ENCODE measurements at regions not wholly inside any gene's neighbourhood (a gene's known extent, or its start where the extent isn't known, plus 50 kb on each side); places are given as distances from the start of the nearest gene placed in this dataset.

DNA sequence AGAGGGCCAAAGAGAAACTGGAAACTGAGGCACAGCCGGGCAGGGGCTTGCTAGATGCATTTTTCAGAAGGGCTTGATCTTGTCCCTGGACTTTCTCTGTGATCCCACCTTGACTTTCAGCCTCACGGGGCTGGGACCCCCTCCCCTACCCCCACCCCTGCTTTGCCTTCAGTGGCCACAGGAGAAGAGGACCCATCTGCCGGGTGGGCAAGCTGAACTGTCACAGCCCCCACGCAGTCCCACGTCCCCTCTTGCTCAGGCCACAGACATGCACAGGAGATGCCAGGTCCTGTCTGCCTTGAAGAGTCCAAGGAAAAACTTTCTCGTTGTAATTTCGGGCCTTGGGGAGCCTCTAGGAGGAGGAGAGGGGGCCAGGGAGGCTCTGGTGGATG is 158.9 kb downstream of the KIF26A start (continued):
- TF ChIP-seq, protein P1, sequence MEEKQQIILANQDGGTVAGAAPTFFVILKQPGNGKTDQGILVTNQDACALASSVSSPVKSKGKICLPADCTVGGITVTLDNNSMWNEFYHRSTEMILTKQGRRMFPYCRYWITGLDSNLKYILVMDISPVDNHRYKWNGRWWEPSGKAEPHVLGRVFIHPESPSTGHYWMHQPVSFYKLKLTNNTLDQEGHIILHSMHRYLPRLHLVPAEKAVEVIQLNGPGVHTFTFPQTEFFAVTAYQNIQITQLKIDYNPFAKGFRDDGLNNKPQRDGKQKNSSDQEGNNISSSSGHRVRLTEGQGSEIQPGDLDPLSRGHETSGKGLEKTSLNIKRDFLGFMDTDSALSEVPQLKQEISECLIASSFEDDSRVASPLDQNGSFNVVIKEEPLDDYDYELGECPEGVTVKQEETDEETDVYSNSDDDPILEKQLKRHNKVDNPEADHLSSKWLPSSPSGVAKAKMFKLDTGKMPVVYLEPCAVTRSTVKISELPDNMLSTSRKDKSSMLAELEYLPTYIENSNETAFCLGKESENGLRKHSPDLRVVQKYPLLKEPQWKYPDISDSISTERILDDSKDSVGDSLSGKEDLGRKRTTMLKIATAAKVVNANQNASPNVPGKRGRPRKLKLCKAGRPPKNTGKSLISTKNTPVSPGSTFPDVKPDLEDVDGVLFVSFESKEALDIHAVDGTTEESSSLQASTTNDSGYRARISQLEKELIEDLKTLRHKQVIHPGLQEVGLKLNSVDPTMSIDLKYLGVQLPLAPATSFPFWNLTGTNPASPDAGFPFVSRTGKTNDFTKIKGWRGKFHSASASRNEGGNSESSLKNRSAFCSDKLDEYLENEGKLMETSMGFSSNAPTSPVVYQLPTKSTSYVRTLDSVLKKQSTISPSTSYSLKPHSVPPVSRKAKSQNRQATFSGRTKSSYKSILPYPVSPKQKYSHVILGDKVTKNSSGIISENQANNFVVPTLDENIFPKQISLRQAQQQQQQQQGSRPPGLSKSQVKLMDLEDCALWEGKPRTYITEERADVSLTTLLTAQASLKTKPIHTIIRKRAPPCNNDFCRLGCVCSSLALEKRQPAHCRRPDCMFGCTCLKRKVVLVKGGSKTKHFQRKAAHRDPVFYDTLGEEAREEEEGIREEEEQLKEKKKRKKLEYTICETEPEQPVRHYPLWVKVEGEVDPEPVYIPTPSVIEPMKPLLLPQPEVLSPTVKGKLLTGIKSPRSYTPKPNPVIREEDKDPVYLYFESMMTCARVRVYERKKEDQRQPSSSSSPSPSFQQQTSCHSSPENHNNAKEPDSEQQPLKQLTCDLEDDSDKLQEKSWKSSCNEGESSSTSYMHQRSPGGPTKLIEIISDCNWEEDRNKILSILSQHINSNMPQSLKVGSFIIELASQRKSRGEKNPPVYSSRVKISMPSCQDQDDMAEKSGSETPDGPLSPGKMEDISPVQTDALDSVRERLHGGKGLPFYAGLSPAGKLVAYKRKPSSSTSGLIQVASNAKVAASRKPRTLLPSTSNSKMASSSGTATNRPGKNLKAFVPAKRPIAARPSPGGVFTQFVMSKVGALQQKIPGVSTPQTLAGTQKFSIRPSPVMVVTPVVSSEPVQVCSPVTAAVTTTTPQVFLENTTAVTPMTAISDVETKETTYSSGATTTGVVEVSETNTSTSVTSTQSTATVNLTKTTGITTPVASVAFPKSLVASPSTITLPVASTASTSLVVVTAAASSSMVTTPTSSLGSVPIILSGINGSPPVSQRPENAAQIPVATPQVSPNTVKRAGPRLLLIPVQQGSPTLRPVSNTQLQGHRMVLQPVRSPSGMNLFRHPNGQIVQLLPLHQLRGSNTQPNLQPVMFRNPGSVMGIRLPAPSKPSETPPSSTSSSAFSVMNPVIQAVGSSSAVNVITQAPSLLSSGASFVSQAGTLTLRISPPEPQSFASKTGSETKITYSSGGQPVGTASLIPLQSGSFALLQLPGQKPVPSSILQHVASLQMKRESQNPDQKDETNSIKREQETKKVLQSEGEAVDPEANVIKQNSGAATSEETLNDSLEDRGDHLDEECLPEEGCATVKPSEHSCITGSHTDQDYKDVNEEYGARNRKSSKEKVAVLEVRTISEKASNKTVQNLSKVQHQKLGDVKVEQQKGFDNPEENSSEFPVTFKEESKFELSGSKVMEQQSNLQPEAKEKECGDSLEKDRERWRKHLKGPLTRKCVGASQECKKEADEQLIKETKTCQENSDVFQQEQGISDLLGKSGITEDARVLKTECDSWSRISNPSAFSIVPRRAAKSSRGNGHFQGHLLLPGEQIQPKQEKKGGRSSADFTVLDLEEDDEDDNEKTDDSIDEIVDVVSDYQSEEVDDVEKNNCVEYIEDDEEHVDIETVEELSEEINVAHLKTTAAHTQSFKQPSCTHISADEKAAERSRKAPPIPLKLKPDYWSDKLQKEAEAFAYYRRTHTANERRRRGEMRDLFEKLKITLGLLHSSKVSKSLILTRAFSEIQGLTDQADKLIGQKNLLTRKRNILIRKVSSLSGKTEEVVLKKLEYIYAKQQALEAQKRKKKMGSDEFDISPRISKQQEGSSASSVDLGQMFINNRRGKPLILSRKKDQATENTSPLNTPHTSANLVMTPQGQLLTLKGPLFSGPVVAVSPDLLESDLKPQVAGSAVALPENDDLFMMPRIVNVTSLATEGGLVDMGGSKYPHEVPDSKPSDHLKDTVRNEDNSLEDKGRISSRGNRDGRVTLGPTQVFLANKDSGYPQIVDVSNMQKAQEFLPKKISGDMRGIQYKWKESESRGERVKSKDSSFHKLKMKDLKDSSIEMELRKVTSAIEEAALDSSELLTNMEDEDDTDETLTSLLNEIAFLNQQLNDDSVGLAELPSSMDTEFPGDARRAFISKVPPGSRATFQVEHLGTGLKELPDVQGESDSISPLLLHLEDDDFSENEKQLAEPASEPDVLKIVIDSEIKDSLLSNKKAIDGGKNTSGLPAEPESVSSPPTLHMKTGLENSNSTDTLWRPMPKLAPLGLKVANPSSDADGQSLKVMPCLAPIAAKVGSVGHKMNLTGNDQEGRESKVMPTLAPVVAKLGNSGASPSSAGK (IDR thresholded peaks at IDR 0.05) = no peak
- TF ChIP-seq NFRKB (IDR thresholded peaks at IDR 0.05; ENCODE audit: low read depth) = no peak
- no peak for TF ChIP-seq BRD9 (IDR thresholded peaks at IDR 0.05; ENCODE audit: low read depth, partially characterized antibody)
- no peak for TF ChIP-seq ZNF184 (CRISPR knock-in tag; IDR thresholded peaks at IDR 0.05)
- TF ChIP-seq MTA1 (IDR thresholded peaks at IDR 0.05; ENCODE audit: borderline replicate concordance) = no peak
- TF ChIP-seq, protein P2, sequence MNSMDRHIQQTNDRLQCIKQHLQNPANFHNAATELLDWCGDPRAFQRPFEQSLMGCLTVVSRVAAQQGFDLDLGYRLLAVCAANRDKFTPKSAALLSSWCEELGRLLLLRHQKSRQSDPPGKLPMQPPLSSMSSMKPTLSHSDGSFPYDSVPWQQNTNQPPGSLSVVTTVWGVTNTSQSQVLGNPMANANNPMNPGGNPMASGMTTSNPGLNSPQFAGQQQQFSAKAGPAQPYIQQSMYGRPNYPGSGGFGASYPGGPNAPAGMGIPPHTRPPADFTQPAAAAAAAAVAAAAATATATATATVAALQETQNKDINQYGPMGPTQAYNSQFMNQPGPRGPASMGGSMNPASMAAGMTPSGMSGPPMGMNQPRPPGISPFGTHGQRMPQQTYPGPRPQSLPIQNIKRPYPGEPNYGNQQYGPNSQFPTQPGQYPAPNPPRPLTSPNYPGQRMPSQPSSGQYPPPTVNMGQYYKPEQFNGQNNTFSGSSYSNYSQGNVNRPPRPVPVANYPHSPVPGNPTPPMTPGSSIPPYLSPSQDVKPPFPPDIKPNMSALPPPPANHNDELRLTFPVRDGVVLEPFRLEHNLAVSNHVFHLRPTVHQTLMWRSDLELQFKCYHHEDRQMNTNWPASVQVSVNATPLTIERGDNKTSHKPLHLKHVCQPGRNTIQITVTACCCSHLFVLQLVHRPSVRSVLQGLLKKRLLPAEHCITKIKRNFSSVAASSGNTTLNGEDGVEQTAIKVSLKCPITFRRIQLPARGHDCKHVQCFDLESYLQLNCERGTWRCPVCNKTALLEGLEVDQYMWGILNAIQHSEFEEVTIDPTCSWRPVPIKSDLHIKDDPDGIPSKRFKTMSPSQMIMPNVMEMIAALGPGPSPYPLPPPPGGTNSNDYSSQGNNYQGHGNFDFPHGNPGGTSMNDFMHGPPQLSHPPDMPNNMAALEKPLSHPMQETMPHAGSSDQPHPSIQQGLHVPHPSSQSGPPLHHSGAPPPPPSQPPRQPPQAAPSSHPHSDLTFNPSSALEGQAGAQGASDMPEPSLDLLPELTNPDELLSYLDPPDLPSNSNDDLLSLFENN (IDR thresholded peaks at IDR 0.05; ENCODE audit: low read depth in 2 of 2, low read length in 2 of 2) = no peak
- no peak for TF ChIP-seq PHF8 (IDR thresholded peaks at IDR 0.05; ENCODE audit: borderline replicate concordance, low read length)
- TF ChIP-seq TOE1 (IDR thresholded peaks at IDR 0.05; ENCODE audit: borderline replicate concordance) = no peak
- TF ChIP-seq TOE1 (CRISPR knock-in tag; IDR thresholded peaks at IDR 0.05; ENCODE audit: borderline replicate concordance, low read depth) = no peak
- TF ChIP-seq, protein P3, sequence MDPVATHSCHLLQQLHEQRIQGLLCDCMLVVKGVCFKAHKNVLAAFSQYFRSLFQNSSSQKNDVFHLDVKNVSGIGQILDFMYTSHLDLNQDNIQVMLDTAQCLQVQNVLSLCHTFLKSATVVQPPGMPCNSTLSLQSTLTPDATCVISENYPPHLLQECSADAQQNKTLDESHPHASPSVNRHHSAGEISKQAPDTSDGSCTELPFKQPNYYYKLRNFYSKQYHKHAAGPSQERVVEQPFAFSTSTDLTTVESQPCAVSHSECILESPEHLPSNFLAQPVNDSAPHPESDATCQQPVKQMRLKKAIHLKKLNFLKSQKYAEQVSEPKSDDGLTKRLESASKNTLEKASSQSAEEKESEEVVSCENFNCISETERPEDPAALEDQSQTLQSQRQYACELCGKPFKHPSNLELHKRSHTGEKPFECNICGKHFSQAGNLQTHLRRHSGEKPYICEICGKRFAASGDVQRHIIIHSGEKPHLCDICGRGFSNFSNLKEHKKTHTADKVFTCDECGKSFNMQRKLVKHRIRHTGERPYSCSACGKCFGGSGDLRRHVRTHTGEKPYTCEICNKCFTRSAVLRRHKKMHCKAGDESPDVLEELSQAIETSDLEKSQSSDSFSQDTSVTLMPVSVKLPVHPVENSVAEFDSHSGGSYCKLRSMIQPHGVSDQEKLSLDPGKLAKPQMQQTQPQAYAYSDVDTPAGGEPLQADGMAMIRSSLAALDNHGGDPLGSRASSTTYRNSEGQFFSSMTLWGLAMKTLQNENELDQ (CRISPR knock-in tag; IDR thresholded peaks at IDR 0.05; ENCODE audit: borderline replicate concordance) = no peak
- TF ChIP-seq MYC (IDR thresholded peaks at IDR 0.05; ENCODE audit: low read depth, low read length) = no peak
- TF ChIP-seq MYC (CRISPR knock-in tag; IDR thresholded peaks at IDR 0.05; ENCODE audit: borderline replicate concordance, low read depth) = no peak

Measured in K562 (cell line).